NCI-H1930 (cell line): ENCODE measurements at regions not wholly inside any gene's neighbourhood (a gene's known extent, or its start where the extent isn't known, plus 50 kb on each side); places are given as distances from the start of the nearest gene placed in this dataset.
"Not testable (repeated sequence)": the region's sequence is repeated elsewhere in the genome, so short reads cannot be mapped to it uniquely, and the experiment has no call there.

Experiments
- DNase-seq, 2 experiments: peaks; one replicate each; lab custom pipeline; 2025; lab: John Stamatoyannopoulos, UW

GRCh38 chr10:55237462-55237861 lies 436.4 kb upstream of the PCDH15 start:
- no peak for DNase-seq

- DNase-seq: no peak
These were observed 432.5 kb upstream of the PCDH15 start for GRCh38 chr10:55233505-55233904.

- no peak for DNase-seq
These were observed 432.1 kb upstream of the PCDH15 start for GRCh38 chr10:55233090-55233489.

- no peak for DNase-seq
These were observed 431.5 kb upstream of the PCDH15 start for GRCh38 chr10:55232553-55232952.

GRCh38 chr10:55227967-55228366 lies 426.9 kb upstream of the PCDH15 start:
- DNase-seq: no peak

- no peak for DNase-seq
These were observed 423.2 kb upstream of the PCDH15 start for GRCh38 chr10:55224007-55224781.

GRCh38 chr10:55223352-55223751 lies 422.3 kb upstream of the PCDH15 start:
- DNase-seq: no peak

- no peak for DNase-seq
These were observed 419.9 kb upstream of the PCDH15 start for GRCh38 chr10:55220975-55221374.

GRCh38 chr10:55215699-55216098 lies 414.7 kb upstream of the PCDH15 start:
- DNase-seq: no peak

- no peak for DNase-seq
These were observed 413.6 kb upstream of the PCDH15 start for GRCh38 chr10:55214608-55215007.

GRCh38 chr10:55212051-55212450 lies 411.0 kb upstream of the PCDH15 start:
- no peak for DNase-seq

- DNase-seq: no peak
These were observed 402.8 kb upstream of the PCDH15 start for GRCh38 chr10:55203874-55204273.

GRCh38 chr10:55203319-55203718 lies 402.3 kb upstream of the PCDH15 start:
- no peak for DNase-seq

- no peak for DNase-seq
These were observed 399.0 kb upstream of the PCDH15 start for GRCh38 chr10:55200020-55200419.

- DNase-seq: no peak
These were observed 390.3 kb upstream of the PCDH15 start for GRCh38 chr10:55191236-55191860.

- DNase-seq: no peak
These were observed 383.0 kb upstream of the PCDH15 start for GRCh38 chr10:55183993-55184392.

GRCh38 chr10:55180357-55180756 lies 379.3 kb upstream of the PCDH15 start:
- no peak for DNase-seq

- no peak for DNase-seq
These were observed 373.4 kb upstream of the PCDH15 start for GRCh38 chr10:55174419-55174818.

- DNase-seq: no peak
These were observed 368.5 kb upstream of the PCDH15 start for GRCh38 chr10:55169493-55169892.

GRCh38 chr10:55168343-55168742 lies 367.3 kb upstream of the PCDH15 start:
- DNase-seq: no peak

- no peak for DNase-seq
These were observed 362.5 kb upstream of the PCDH15 start for GRCh38 chr10:55163388-55163979.

GRCh38 chr10:55162321-55162720 lies 361.3 kb upstream of the PCDH15 start:
- DNase-seq: not testable (repeated sequence)

GRCh38 chr10:55160655-55161283 lies 359.7 kb upstream of the PCDH15 start:
- no peak for DNase-seq
